ENCODE measurements at regions not wholly inside any gene's neighbourhood (a gene's known extent, or its start where the extent isn't known, plus 50 kb on each side); places are given as distances from the start of the nearest gene placed in this dataset.
"Not testable (repeated sequence)": the region's sequence is repeated elsewhere in the genome, so short reads cannot be mapped to it uniquely, and the experiment has no call there.

DNA sequence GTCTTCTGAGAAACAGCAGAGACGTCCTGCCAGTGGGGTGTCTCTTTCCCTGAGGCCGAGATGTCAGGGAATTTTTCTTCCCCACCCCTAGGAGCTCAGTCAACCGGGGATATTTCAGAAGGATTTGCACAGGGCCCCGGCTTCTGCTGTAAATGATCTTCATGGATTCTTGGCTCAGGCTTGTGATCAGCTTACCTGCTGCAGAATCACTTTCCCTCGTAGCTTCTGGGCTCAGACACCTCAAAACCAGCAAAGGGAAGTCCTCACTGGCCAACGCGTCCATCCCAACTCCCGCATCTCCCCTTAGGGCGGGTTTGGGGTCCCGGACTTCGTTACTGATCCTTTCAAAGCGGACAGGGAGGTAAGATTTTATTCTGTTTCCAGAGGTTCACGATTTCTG lies 212.7 kb downstream of the SHOX start:
- TF ChIP-seq CTCF (IDR thresholded peaks at IDR 0.05) = no peak
- Histone ChIP-seq H3K4me3 (no peak overlapping the region), H3K36me3 (no peaks in the 10 kb centered on the region), H3K27ac (no peak overlapping the region), H3K9me3 (no peaks in the 10 kb centered on the region), H3K4me1 (no peaks in the 10 kb centered on the region), H3K27me3 (no peaks in the 10 kb centered on the region)
- ATAC-seq = no peak
- DNase-seq = no peak
- intact Hi-C loops (cut with DNase I) = no loop called here

DNA sequence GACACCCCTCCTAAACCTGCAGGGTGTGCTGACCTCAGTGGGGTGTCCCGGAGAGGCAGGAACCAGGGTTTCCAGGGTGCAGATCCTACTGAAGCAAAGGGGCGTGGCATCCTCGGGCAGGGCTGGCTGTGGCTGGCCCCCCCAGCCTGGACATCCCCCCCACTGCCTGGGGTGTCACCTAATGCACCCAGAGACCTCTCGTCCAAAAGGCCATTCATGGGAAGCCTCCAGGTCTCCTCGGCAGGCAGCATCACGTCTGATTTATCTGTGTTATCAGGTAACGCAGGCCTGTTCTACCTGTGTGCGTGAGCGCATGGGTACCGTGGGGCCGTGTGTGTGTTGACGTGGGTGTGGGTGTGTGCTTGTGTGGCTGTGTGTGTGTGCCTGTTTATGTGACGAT lies 210.0 kb downstream of the SHOX start:
- Histone ChIP-seq H3K27me3 (no peaks in the 10 kb centered on the region), H3K4me1 (no peaks in the 10 kb centered on the region), H3K4me3 (no peak overlapping the region), H3K9me3 (peaks cover 0 to 19% of the 10 kb centered on the region in 2 donors), H3K27ac (no peak overlapping the region), H3K36me3 (no peaks in the 10 kb centered on the region)
- ATAC-seq = no peak
- no peak for TF ChIP-seq CTCF (IDR thresholded peaks at IDR 0.05)
- intact Hi-C loops (cut with DNase I) = no loop called here
- no peak for DNase-seq

DNA sequence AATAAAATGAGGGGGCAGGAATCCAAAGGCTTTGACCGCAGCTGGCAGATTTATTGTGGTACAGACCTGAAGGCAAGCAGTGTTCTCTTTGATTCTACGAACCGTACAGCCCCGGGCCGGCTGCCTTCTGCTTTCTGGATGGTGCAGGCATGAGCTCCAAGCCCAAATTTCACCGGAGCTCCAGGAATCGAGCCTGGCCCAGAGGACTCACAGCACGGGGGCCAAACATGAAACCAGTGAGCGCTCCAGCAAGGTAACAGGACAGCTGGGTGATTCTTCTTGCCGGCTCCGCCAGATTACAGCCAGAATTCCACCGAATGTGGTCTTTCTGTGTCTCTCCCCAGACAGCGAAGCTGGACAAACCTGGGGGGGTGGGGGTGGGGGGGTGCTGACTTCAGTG lies 208.1 kb downstream of the SHOX start:
- H3K36me3 ChIP-seq; H3K27me3 ChIP-seq; H3K4me3 ChIP-seq; H3K4me1 ChIP-seq; H3K27ac ChIP-seq; ATAC-seq; intact Hi-C loops (cut with DNase I); DNase-seq: not testable (repeated sequence)
- peaks cover 0 to 30% of the 10 kb centered on the region in 2 donors for H3K9me3 ChIP-seq

- H3K4me1 ChIP-seq; DNase-seq; H3K27ac ChIP-seq; ATAC-seq; H3K36me3 ChIP-seq; H3K4me3 ChIP-seq; intact Hi-C loops (cut with DNase I); H3K27me3 ChIP-seq: not testable (repeated sequence)
- H3K9me3 ChIP-seq = peaks cover 0 to 40% of the 10 kb centered on the region in 2 donors
Measured at GRCh38 chrX:835857-836256, 205.3 kb downstream of the SHOX start.

DNA sequence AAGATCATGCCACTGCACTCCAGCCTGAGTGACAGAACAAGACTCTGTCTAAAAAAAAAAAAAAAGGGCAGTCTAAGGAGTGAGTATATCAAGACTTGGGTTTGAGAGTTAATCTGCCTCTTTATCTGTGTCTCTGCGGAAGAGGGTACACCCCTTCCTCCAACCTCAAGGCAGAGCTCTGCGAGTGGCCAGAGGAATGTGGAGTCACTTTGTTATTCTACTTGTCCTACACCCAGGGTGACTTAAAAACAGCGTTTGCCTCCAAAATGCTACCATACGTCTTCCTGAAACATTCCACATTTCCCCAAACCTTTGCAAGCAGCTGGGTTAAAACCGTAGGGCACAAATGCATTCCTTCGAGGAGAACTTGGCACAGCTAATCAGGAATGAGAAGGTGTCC lies 199.9 kb downstream of the SHOX start:
- no peak for ATAC-seq
- Histone ChIP-seq H3K27ac (no peak overlapping the region), H3K4me3 (no peak overlapping the region), H3K4me1 (no peaks in the 10 kb centered on the region), H3K36me3 (no peaks in the 10 kb centered on the region), H3K9me3 (peaks cover 0 to 22% of the 10 kb centered on the region in 2 donors), H3K27me3 (no peaks in the 10 kb centered on the region)
- TF ChIP-seq CTCF (IDR thresholded peaks at IDR 0.05) = no peak
- intact Hi-C loops (cut with DNase I) = no loop called here
- DNase-seq = no peak

DNA sequence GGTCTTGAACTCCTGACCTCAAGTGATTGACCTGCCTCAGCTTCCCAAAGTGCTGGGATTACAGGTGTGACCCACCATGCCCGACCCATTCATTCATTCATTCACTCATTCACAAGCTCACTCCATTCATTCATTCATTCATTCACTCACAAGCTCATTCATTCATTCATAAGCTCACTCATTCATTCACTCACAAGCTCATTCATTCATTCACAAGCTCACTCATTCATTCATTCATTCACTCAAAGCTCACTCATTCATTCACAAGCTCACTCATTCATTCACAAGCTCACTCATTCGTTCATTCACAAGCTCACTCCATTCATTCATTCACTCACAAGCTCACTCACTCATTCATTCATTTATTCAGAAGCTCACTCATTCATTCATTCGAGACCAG lies 198.6 kb downstream of the SHOX start:
- intact Hi-C loops (cut with DNase I) = no loop called here
- no peak for TF ChIP-seq CTCF (IDR thresholded peaks at IDR 0.05)
- DNase-seq = no peak
- Histone ChIP-seq H3K4me1 (no peaks in the 10 kb centered on the region), H3K4me3 (no peak overlapping the region), H3K9me3 (peaks cover 0 to 13% of the 10 kb centered on the region in 2 donors), H3K27me3 (no peaks in the 10 kb centered on the region), H3K27ac (no peak overlapping the region), H3K36me3 (no peaks in the 10 kb centered on the region)
- ATAC-seq = no peak
